Calu3 (cell line): ENCODE measurements at regions not wholly inside any gene's neighbourhood (a gene's known extent, or its start where the extent isn't known, plus 50 kb on each side); places are given as distances from the start of the nearest gene placed in this dataset.
A peak's percentile ranks its signal among the peaks of the same experiment; 100 is the strongest.

ENCODE experiments used
- BruUV-seq: library from RNA; stranded (reverse); fragments of 400-500 nt; replicated peaks from 2 replicates; lab custom pipeline; 2021; lab: Mats Ljungman, UMichigan
- CTCF ChIA-PET: fragments of 300-600 bp; sonication (Branson Sonifier 250); formaldehyde crosslinking; loops from one replicate; lab custom pipeline; 2022; ENCODE audit warnings: antibody characterized with exemption; lab: Charles Lee
- DNase-seq: peaks from one replicate; pipeline ENCODE4 v3.0.0; 2022
- H3K27ac Mint-ChIP-seq: one replicate; pipeline ENCODE4 v1.8.0; 2022; ENCODE audit warnings: mixed read lengths; ENCODE audit not compliant: unreplicated experiment
- H3K27me3 Mint-ChIP-seq: one replicate; pipeline ENCODE4 v1.8.0; 2022; ENCODE audit warnings: mixed read lengths; ENCODE audit not compliant: unreplicated experiment
- H3K36me3 Mint-ChIP-seq: one replicate; pipeline ENCODE4 v1.8.0; 2022; ENCODE audit warnings: mild to moderate bottlenecking, moderate library complexity, mixed read lengths; ENCODE audit not compliant: insufficient read depth, unreplicated experiment
- H3K4me1 Mint-ChIP-seq: one replicate; pipeline ENCODE4 v1.8.0; 2022; ENCODE audit warnings: mild to moderate bottlenecking, low read depth, mixed read lengths; ENCODE audit not compliant: unreplicated experiment
- H3K4me3 Mint-ChIP-seq: one replicate; pipeline ENCODE4 v1.8.0; 2022; ENCODE audit warnings: mild to moderate bottlenecking, low read depth, moderate library complexity, mixed read lengths; ENCODE audit not compliant: unreplicated experiment
- H3K9me3 Mint-ChIP-seq: one replicate; pipeline ENCODE4 v1.8.0; 2022; ENCODE audit warnings: low read depth, mixed read lengths; ENCODE audit not compliant: unreplicated experiment
- intact Hi-C: fragments of 100-400 bp; cut with micrococcal nuclease; formaldehyde crosslinking; loops from one replicate; pipeline ENCODE4 v1.10.0; 2022; ENCODE audit not compliant: unreplicated experiment
- TF ChIP-seq, protein P1 (sequence below): fragments of 200-600 bp; IDR thresholded peaks from one replicate; pipeline ENCODE4 v1.8.0; 2022; ENCODE audit warnings: antibody characterized with exemption; ENCODE audit not compliant: unreplicated experiment

DNA sequence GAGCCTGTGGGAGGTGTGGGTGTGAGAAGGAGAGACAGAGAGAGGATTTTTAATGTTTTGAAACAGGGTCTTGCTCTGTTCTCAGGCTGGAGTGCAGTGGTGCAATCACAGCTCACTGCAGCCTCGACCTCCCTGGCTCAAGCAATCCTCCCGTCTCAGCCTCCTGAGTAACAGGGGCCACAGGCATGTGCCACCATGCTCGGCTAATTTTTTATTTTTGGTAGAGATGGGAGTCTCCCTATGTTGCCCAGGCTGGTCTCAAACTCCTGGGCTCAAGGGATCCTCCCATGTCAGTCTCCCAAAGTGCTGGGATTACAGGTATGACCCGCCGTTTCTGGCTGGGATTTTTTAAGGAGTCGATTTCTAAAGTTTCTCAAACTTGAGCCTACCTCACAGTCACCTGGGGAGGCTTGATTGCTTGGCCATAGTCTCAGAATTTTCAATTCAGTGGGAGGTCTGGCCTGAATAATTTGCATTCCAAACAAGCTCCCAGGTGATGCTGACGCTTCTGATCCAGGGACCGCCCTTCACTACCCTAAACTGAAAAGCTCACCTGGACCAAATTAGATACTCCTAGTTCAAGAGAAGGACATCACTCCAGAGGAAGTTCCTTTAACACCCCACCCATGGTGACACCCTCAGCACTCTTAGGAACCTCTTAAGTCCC lies 70.8 kb upstream of the SLC1A4 start:
- TF ChIP-seq, protein P1, sequence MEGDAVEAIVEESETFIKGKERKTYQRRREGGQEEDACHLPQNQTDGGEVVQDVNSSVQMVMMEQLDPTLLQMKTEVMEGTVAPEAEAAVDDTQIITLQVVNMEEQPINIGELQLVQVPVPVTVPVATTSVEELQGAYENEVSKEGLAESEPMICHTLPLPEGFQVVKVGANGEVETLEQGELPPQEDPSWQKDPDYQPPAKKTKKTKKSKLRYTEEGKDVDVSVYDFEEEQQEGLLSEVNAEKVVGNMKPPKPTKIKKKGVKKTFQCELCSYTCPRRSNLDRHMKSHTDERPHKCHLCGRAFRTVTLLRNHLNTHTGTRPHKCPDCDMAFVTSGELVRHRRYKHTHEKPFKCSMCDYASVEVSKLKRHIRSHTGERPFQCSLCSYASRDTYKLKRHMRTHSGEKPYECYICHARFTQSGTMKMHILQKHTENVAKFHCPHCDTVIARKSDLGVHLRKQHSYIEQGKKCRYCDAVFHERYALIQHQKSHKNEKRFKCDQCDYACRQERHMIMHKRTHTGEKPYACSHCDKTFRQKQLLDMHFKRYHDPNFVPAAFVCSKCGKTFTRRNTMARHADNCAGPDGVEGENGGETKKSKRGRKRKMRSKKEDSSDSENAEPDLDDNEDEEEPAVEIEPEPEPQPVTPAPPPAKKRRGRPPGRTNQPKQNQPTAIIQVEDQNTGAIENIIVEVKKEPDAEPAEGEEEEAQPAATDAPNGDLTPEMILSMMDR = no peak
- intact Hi-C loops = loop anchor here (5.0 kb wide), 2 partner anchors 269 to 654 kb away; no protein-coding TSS in a partner anchor
- Mint-ChIP-seq H3K36me3 (peaks cover 8% of the 10 kb centered on the region), H3K4me1 (no peaks in the 10 kb centered on the region), H3K9me3 (no peaks in the 10 kb centered on the region), H3K27ac (no peak overlapping the region), H3K4me3 (peak overlapping the region; percentile 68), H3K27me3 (no peaks in the 10 kb centered on the region)
- CTCF ChIA-PET = interaction anchor here (0.6 to 1.8 kb wide), 14 partner anchors 11 to 436 kb away, joined by 3 to 11 read pairs (median 4); partner anchors contain the start of genes ACTR2 and RAB1A
- DNase-seq = no peak
- BruUV-seq = no TSS peak

- H3K27me3 Mint-ChIP-seq = no peaks in the 10 kb centered on the region
- peaks cover 13% of the 10 kb centered on the region for H3K36me3 Mint-ChIP-seq
- H3K4me1 Mint-ChIP-seq = no peaks in the 10 kb centered on the region
- no peak overlapping the region for H3K4me3 Mint-ChIP-seq
- DNase-seq = no peak
- no TSS peak for BruUV-seq
- no peak overlapping the region for H3K27ac Mint-ChIP-seq
- TF ChIP-seq, protein P1 = no peak
- CTCF ChIA-PET = no interaction called here
- no peaks in the 10 kb centered on the region for H3K9me3 Mint-ChIP-seq
- intact Hi-C loops = loop anchor here (5.0 kb wide), 2 partner anchors 268 to 653 kb away; no protein-coding TSS in a partner anchor
Measured at GRCh38 chr2:64919261-64919660, 69.9 kb upstream of the SLC1A4 start.

GRCh38 chr2:64922482-64923384 lies 66.5 kb upstream of the SLC1A4 start:
- H3K27ac Mint-ChIP-seq = no peak overlapping the region
- H3K36me3 Mint-ChIP-seq = peaks cover 12% of the 10 kb centered on the region
- H3K9me3 Mint-ChIP-seq = peaks cover 8% of the 10 kb centered on the region
- TF ChIP-seq, protein P1 = no peak
- no peak overlapping the region for H3K4me3 Mint-ChIP-seq
- no peak for DNase-seq
- intact Hi-C loops = no loop called here
- BruUV-seq = no TSS peak
- peaks cover 14% of the 10 kb centered on the region for H3K27me3 Mint-ChIP-seq
- CTCF ChIA-PET = interaction anchor here (0.5 to 0.6 kb wide), 2 partner anchors 31 to 154 kb away, joined by 4 to 7 read pairs; no protein-coding TSS in a partner anchor
- no peaks in the 10 kb centered on the region for H3K4me1 Mint-ChIP-seq

GRCh38 chr2:64923385-64923710 lies 65.9 kb upstream of the SLC1A4 start:
- no peak overlapping the region for H3K4me3 Mint-ChIP-seq
- H3K27me3 Mint-ChIP-seq = peaks cover 17% of the 10 kb centered on the region
- CTCF ChIA-PET = no interaction called here
- peaks cover 8% of the 10 kb centered on the region for H3K9me3 Mint-ChIP-seq
- no peak overlapping the region for H3K27ac Mint-ChIP-seq
- intact Hi-C loops = no loop called here
- H3K36me3 Mint-ChIP-seq = peaks cover 6% of the 10 kb centered on the region
- TF ChIP-seq, protein P1 = no peak
- H3K4me1 Mint-ChIP-seq = no peaks in the 10 kb centered on the region
- DNase-seq = no peak
- BruUV-seq = no TSS peak
